Stimulated activated CD8-positive, alpha-beta memory T cell treated with anti-CD3 and anti-CD28 coated beads, Interleukin-7, amount 100 ng/mL, for 1 hour (primary cell): ENCODE measurements at regions not wholly inside any gene's neighbourhood (a gene's known extent, or its start where the extent isn't known, plus 50 kb on each side); places are given as distances from the start of the nearest gene placed in this dataset.
"Not testable (repeated sequence)": the region's sequence is repeated elsewhere in the genome, so short reads cannot be mapped to it uniquely, and the experiment has no call there.

Experiments
- DNase-seq, 2 donors: peaks; one replicate each; pipeline ENCODE4 v3.0.0-alpha.2; 2020; ENCODE audit warnings: low read depth in 2 of 2

DNA sequence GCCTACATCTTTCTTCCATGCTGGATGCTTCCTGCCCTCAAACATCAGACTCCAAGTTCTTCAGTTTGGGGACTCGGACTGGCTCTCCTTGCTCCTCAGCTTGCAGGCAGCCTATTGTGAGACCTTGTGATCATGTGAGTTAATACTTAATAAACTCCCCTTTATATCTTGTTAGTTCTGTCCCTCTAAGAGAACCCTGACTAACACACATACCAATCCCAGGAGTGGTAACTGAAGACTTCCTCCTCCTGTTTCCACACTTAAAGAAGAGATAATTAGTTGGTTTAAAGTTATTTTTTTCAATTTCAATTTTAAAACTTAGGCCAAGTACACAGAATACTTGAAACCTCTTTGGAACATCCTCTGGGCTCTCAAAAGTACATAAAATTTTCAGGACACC is 294.2 kb upstream of the SGK1 start:
- DNase-seq: not testable (repeated sequence)

GRCh38 chr6:134610411-134610810 is 292.5 kb upstream of the SGK1 start:
- DNase-seq: no peak

DNA sequence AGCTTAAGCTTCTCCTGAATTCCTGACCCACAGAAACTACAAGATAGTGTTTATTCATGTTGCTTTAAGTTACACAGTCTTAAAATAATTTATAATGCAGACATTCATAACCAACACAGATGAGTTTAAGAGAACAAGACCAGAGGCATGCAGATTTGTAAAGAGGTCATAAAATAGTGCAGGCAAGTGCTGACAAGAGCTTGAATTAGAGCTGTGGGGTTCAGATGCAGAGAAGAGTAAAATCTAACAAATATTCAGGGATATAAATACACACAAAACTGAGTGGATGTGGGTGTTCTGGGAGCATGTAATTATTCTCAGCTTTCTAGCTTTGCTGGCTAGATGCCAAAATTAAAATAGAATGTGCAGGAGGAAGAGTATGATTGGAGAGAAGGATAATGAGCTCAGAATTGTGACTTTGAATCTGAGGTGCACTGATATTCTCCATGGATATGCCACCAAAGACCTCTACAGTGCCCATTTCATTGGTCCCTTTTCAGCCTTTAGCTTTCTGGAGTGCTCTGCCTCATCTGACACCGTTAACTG is 291.9 kb upstream of the SGK1 start:
- DNase-seq: no peak

DNA sequence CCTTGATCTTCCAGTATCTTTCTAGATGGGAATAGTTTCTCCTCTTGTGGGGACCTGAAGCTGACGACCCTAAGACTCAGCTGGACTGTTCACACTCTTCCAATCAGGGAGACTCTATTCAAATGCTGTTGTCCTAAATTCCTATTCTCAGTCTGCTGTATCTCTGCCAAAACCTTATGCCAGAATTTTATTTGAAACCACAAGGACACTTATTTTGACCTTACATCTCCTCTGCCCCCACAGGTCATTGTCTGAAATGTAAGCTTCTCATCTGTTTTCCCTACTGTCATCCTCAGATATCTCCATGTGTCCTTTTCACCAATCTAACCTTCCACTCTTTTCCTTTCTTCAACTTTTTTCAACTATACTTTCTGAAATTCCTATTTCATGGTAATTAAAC is 289.5 kb upstream of the SGK1 start:
- no peak for DNase-seq

DNA sequence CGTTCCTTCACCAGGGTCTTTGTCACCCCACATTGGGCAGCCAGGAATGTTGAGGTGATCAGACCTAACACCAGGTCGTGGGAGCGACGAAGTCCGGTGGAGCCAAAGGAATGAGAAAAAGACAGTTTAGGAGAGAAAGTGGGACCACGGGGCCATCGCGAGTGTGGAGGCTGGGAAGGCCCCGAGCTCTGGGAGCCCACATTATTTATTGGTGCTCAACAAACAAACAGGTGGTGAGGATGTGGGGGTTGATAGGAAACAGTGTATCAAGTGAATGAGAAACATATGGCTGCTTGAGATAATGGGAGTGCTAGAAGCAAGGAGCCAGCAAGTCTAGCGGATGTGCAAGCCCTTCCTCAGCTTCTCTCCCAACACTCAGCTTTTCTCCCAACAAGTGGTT is 287.1 kb upstream of the SGK1 start:
- DNase-seq: no peak

DNA sequence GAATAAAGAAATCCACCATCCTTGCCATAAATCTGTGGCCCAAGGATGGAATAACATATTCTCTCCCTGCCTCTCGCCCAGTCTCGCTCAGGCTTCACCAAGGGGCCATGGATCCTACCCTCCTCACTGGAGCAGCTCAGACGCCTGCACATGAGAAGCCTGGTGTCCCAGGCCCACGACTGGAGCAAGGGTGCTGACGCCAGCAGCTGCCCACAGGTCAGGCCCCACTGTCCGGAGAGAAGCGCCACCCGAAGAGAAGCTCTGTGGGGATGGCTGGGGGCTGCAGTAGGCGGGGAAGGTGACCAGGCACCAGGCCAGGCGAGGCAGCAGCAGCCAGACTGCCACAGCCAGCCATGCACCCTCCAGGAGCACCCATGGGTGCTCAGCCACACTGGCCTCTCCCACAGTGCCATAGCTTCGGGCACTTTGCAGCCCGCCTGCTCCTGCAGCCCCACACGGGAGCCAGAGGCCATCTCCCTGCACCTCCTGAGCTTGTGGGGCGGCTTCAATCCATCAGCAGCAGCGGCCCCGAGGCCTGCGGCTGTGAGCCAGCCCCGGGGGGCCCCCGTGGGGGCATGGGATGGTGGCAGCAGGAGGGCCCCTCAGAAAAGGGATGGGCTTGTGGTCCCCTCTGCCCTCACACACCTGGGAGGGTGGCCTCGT is 286.2 kb upstream of the SGK1 start:
- DNase-seq: no peak

DNA sequence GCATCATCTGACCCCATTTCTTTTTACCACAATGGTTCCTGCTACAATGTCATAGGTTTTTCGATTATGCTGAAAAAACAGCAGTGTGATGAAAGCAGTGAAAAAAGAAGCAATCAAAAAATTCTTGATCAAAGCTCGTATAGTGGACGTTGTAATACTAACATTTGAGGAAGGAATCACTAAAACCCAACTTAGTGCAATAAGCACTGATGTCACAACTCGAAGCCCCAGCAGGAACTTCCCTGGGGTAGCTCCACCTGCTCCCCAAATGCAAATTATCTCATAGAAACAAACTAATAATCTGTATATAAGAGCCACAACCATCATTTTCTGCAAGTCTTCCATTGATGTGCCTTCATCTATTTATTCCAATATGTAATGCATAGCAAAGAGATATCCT is 285.6 kb upstream of the SGK1 start:
- no peak for DNase-seq

DNA sequence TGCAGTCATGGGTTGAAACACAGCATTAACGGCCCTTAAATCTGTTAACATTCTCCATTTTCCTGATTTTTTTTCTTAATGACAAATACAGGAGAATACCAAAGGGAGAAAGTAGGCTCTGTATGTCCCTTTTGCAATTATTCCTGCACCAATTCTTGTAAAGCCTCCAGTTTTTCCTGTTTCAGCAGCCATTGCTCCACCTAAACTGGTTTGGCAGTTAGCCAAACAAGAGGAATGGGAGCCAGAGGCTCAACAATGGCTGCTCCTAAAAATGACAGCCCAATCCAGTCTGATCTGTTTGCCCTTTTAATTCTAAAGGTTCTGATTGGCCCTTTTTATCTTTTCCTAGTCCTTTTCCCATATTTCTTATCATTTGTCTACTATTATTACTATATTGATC is 284.2 kb upstream of the SGK1 start:
- no peak for DNase-seq

- DNase-seq: no peak
Measured at GRCh38 chr6:134600671-134601070, 282.8 kb upstream of the SGK1 start.

- DNase-seq: no peak
Measured at GRCh38 chr6:134599079-134599478, 281.2 kb upstream of the SGK1 start.

- no peak for DNase-seq
Measured at GRCh38 chr6:134596191-134596590, 278.3 kb upstream of the SGK1 start.

- no peak for DNase-seq
Measured at GRCh38 chr6:134594881-134595280, 277.0 kb upstream of the SGK1 start.

GRCh38 chr6:134593887-134594286 is 276.0 kb upstream of the SGK1 start:
- DNase-seq: no peak

GRCh38 chr6:134593442-134593841 is 275.5 kb upstream of the SGK1 start:
- DNase-seq: no peak

DNA sequence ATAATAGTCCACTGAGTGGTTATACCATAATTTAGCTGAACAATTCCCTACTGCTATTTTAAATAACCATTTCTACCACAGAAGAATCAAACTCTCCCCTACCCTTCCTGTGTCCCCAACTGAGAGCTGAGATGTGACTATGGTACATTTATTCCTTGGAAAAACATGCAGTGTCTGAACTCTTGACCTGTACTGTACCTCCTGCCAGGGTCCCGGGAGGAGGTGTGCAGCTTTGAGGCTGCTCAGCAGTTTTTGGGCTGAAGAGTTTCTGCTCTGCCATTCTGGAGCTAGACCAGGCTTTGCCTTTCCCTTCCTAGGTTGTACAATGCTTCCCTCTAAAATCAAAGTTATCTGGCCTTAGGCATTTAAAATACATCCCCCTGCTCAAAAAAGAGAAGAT is 275.1 kb upstream of the SGK1 start:
- DNase-seq: no peak

- no peak for DNase-seq
Measured at GRCh38 chr6:134590449-134590848, 272.5 kb upstream of the SGK1 start.

- no peak for DNase-seq
Measured at GRCh38 chr6:134590004-134590403, 272.1 kb upstream of the SGK1 start.

DNA sequence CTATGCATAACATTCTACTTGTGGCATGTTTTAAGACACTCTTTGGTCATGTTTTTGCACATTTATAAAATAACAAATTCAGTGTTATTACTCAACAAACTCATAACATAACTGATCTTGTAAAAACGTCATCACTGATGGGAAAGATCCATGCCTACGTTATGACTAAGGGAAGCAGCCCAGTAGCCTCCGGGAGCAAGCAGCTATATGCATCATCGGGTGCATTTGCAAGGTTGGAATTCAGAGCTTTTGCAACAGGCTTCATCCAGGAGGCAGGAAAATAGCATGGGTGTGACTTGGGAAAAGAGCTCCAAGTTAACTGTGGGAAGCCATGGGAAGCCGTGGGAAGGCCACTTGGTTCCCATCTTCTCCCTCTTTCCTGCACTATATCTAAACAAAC is 271.6 kb upstream of the SGK1 start:
- DNase-seq: no peak

DNA sequence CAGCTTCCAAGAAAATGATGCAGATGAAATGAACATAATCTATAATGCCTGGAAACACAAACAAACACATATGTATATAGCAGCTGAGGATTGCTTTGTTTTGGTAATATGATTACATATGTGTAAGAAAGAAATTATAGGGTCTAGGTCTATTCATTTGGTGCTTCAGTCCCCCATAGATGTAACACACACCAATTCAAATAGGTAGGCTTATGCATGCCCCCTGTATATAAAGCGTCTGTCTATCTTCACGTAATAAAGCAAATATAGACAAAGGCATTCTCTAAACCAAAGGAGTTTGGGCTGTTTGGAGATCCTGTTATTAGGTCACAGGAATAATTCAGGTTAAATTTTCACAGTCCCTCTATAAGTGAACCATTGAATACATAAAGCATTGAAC is 270.4 kb upstream of the SGK1 start:
- DNase-seq: no peak

GRCh38 chr6:134585517-134585873 is 267.6 kb upstream of the SGK1 start:
- DNase-seq: no peak

DNA sequence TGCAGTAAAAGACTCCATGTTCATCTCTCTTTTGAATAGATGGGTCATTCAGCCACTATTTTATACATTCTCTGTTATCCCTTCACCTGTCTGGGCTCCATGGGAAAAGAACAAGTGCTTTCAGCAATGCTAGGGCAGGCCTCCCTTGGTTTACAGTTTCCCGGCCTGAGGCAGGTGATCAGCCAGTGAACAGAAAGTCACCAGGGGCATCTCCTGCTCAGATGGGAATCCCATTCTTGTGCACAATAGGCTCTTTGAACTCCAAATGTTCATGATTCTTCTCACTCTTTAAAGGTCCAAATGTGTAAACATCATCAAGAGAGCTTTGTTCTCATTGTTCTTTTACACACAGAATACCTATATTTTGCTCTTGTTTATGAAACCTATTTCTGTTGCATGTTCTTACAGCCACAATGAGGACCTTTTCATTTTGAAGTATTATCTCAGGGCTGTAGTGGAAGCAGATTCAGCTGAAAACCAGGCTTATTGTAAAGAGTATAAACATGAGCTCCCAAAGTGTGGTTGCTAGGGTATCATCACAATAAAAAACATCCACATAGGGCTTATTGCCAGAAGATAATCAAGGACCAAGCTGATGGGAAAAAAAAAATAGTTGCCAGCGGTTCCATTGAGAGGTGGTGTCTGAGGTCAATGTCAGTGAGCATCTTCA is 267.1 kb upstream of the SGK1 start:
- no peak for DNase-seq

- no peak for DNase-seq
Measured at GRCh38 chr6:134577998-134578397, 260.1 kb upstream of the SGK1 start.

GRCh38 chr6:134575221-134575620 is 257.3 kb upstream of the SGK1 start:
- DNase-seq: no peak

- DNase-seq: no peak
Measured at GRCh38 chr6:134574491-134574890, 256.6 kb upstream of the SGK1 start.
